HepG2 (cell line): ENCODE measurements at regions not wholly inside any gene's neighbourhood (a gene's known extent, or its start where the extent isn't known, plus 50 kb on each side); places are given as distances from the start of the nearest gene placed in this dataset.

Experiments
- CEBPB ChIP-seq: IDR thresholded peaks from 2 replicates; pipeline ENCODE4 v1.6.1; 2011; ENCODE audit warnings: low read depth, low read length, improper control_type of control experiment, borderline replicate concordance
- GMEB2 ChIP-seq: IDR thresholded peaks from 2 replicates; pipeline ENCODE4 v1.6.1; 2016; ENCODE audit warnings: missing biosample characterization, missing genetic modification reagents, low read depth
- KDM4B ChIP-seq: sonication (generic); formaldehyde crosslinking; IDR thresholded peaks from 2 replicates; pipeline ENCODE4 v1.4.0; 2020; ENCODE audit warnings: missing genetic modification reagents
- KDM5A ChIP-seq: fragments of 200-600 bp; sonication (generic); IDR thresholded peaks from 2 replicates; pipeline ENCODE4 v1.7.0; 2018; ENCODE audit warnings: antibody characterized with exemption, mild to moderate bottlenecking, low read length, borderline replicate concordance
- MATR3 ChIP-seq: sonication (generic); formaldehyde crosslinking; IDR thresholded peaks from 2 replicates; pipeline ENCODE4 v1.4.0; 2020; ENCODE audit warnings: missing genetic modification reagents
- MEIS1 ChIP-seq: sonication (generic); formaldehyde crosslinking; IDR thresholded peaks from 2 replicates; pipeline ENCODE4 v1.9.0; 2021; ENCODE audit warnings: mild to moderate bottlenecking, missing genetic modification reagents, moderate library complexity, borderline replicate concordance
- NFAT5 ChIP-seq: sonication (generic); formaldehyde crosslinking; IDR thresholded peaks from 2 replicates; pipeline ENCODE4 v1.4.0; 2020; ENCODE audit warnings: missing genetic modification reagents
- NFATC3 ChIP-seq: sonication (generic); formaldehyde crosslinking; IDR thresholded peaks from 2 replicates; pipeline ENCODE4 v1.5.1; 2020; ENCODE audit warnings: mild to moderate bottlenecking, missing genetic modification reagents
- NRL ChIP-seq: sonication (generic); formaldehyde crosslinking; IDR thresholded peaks from 2 replicates; pipeline ENCODE4 v1.5.0; 2020; ENCODE audit warnings: missing genetic modification reagents, mild to moderate bottlenecking, moderate library complexity, borderline replicate concordance
- RBM39 ChIP-seq: fragments of 200-400 bp; formaldehyde crosslinking; IDR thresholded peaks from one replicate; pipeline ENCODE4 v1.6.1; 2018; ENCODE audit warnings: antibody characterized with exemption, mild to moderate bottlenecking, low read depth, low read length; ENCODE audit not compliant: poor library complexity, severe bottlenecking
- RCOR2 ChIP-seq: IDR thresholded peaks from 2 replicates; pipeline ENCODE4 v1.6.1; 2016; ENCODE audit warnings: missing biosample characterization, missing genetic modification reagents
- RELA ChIP-seq: sonication (generic); formaldehyde crosslinking; IDR thresholded peaks from 2 replicates; pipeline ENCODE4 v1.4.0; 2020; ENCODE audit warnings: missing genetic modification reagents
- RXRA ChIP-seq: sonication (generic); formaldehyde crosslinking; IDR thresholded peaks from 2 replicates; pipeline ENCODE4 v1.5.1; 2020; ENCODE audit warnings: missing genetic modification reagents
- SOX13 ChIP-seq, 3 experiments: fragments of 450-650 bp in 1 of 3; sonication (generic) in 1 of 3; formaldehyde crosslinking in 1 of 3; IDR thresholded peaks in 2 of 3; conservative IDR thresholded peaks in 1 of 3; 2 replicates each; pipeline versions ENCODE4 v1.5.0 to v1.6.1; 2016 to 2020; ENCODE audit warnings: antibody characterized with exemption in 1 of 3, mild to moderate bottlenecking in 1 of 3, missing compliant biosample characterization in 1 of 3, missing genetic modification reagents in 1 of 3, moderate library complexity in 1 of 3
- SUZ12 ChIP-seq: fragments of 150-350 bp; IDR thresholded peaks from 2 replicates; pipeline ENCODE4 v1.6.1; 2014; ENCODE audit warnings: low read depth, low read length
- ZNF205 ChIP-seq: IDR thresholded peaks from 2 replicates; pipeline ENCODE4 v1.6.1; 2018; ENCODE audit warnings: missing biosample characterization, missing genetic modification reagents
- ZNF430 ChIP-seq: sonication (generic); formaldehyde crosslinking; IDR thresholded peaks from 2 replicates; pipeline ENCODE4 v1.9.0; 2021; ENCODE audit warnings: mild to moderate bottlenecking, missing genetic modification reagents
- ZNF484 ChIP-seq: sonication (generic); formaldehyde crosslinking; IDR thresholded peaks from 2 replicates; pipeline ENCODE4 v1.5.1; 2020; ENCODE audit warnings: mild to moderate bottlenecking, low read depth, missing genetic modification reagents, borderline replicate concordance
- ZNF609 ChIP-seq: sonication (generic); formaldehyde crosslinking; IDR thresholded peaks from 2 replicates; pipeline ENCODE4 v1.4.0; 2020; ENCODE audit warnings: mild to moderate bottlenecking, missing genetic modification reagents, borderline replicate concordance
- ZNF644 ChIP-seq: IDR thresholded peaks from 2 replicates; pipeline ENCODE4 v1.6.1; 2016; ENCODE audit warnings: low read depth

DNA sequence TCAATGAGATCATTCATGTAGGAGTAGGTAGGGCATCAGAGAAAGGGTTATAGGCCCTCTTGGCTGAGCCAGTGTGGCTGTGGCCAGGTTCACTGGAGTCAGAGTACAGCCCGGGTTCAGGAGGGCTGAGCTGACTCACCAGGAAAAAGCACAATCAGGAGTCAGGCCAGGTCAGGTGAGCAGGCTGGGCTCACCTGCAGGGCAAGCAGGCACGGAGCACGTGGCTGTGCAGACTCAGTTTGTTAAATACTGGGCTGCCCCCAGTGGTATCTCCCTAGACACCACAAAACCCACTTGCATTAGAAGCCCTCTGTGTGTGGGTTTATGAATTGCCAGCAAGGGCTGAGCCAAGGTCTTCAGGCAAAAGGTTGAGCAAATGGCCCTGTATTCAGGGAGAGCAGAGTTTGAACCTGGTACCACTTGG lies 122.1 kb upstream of the SERBP1 start (continued):
- no peak for TF ChIP-seq ZNF484
- TF ChIP-seq RCOR2 (CRISPR knock-in tag): peak; percentile 64; the same call in 1 of the 2 replicates
- no peak; the same call in 1 of the 2 replicates for TF ChIP-seq ZNF205 (CRISPR knock-in tag)
- no peak for TF ChIP-seq NFATC3 (CRISPR knock-in tag)
- TF ChIP-seq KDM5A: no peak
- TF ChIP-seq SUZ12: no peak
- TF ChIP-seq RBM39: no peak
- no peak for TF ChIP-seq MEIS1 (CRISPR knock-in tag)
- no peak for TF ChIP-seq NRL
- TF ChIP-seq MATR3: no peak
- TF ChIP-seq ZNF609: peak; percentile 47; the same call in 1 of the 2 replicates
- TF ChIP-seq GMEB2 (CRISPR knock-in tag): no peak
- TF ChIP-seq RXRA (CRISPR knock-in tag): peak; percentile 98
- TF ChIP-seq KDM4B (CRISPR knock-in tag): no peak
- no peak for TF ChIP-seq CEBPB
- TF ChIP-seq ZNF644 (CRISPR knock-in tag): peak; percentile 55; the same call in 1 of the 2 replicates
- no peak for TF ChIP-seq ZNF430 (CRISPR knock-in tag)
- no peak for TF ChIP-seq NFAT5 (CRISPR knock-in tag)
- TF ChIP-seq SOX13 (IDR thresholded peaks at IDR 0.05): no peak
- TF ChIP-seq SOX13 (CRISPR knock-in tag; conservative IDR thresholded peaks at IDR 0.05 in 1 of 2, IDR thresholded peaks at IDR 0.05 in 1 of 2): peak in 1 of 2 experiments; percentile 75; a peak in 1 of 4 replicates
- no peak for TF ChIP-seq RELA (CRISPR knock-in tag)
